Globus pallidus (tissue), 1 donor: ENCODE measurements at regions not wholly inside any gene's neighbourhood (a gene's known extent, or its start where the extent isn't known, plus 50 kb on each side); places are given as distances from the start of the nearest gene placed in this dataset.
A peak's percentile ranks its signal among the peaks of the same experiment; 100 is the strongest.

Experiments used
- DNase-seq: peaks from one replicate; pipeline ENCODE4 v3.0.0-alpha.2; 2015; ENCODE audit warnings: low spot score

DNA sequence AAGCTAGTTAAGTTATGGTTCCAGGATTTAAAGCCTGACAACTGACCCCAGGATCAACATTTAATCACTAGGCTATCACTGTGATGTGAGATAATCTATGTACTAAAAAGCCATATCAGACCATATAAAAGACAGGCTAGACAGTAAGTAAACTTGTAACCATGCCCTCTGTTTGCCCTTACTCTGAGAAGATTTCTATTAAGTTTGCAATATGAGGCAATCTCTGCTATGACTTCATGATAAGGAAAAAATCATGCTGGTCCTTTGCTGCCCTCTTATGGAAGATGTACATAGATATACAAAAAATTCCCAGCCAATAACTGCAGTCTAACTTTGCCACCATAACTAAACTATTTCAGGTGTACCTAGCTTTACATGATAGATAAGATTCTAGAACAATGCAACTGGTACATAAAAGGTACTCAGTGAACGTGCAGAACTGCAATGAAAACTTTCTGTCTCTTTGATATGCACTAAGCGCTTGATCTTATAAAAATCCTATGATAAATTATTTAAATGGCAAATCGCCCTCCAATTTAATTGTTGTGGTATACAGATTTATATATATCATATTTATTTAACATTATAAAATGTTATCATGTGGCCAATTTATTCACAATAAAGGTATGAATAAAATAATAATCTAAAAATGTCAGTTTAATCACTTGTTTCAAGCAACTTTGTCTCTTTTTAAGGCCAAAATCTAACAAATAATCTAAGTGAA is 70.5 kb downstream of the FAM217A start:
- no peak for DNase-seq

DNA sequence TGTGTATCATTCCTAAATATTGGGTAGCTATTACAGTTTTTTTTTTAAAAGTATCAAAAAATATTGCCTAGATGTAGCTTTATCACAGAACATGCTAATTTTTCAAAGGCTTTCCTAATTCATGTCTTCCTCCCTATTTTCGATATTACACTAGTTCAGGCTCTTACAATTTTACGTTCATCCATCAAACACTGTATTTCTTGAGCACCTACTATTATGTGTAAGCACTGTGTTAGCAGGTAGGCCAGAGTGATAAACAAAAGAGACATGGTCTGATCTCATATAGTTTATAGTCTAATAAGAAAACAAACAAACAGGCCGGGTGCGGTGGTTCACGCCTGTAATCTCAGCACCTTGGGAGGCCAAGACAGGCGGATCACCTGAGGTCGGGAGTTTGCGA is 69.5 kb downstream of the FAM217A start:
- no peak for DNase-seq

DNA sequence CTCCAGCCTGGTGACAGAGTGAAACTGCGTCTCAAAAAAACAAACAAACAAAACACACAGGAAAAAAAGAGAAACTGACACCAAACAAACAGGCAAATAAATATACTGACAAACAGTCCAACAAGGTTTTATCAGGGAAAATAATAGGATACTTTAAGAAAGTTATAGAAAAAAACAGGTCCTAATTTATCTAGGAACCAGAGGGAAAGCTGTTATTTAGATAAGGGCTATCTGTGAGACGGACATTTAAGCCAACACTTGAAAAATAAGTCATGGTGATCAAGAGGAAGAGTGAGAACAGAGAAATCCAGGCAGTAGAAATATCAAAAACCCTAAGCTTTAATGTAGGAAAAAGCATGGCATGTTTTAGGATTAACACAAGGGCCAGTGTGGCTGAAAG is 68.9 kb downstream of the FAM217A start:
- no peak for DNase-seq

DNA sequence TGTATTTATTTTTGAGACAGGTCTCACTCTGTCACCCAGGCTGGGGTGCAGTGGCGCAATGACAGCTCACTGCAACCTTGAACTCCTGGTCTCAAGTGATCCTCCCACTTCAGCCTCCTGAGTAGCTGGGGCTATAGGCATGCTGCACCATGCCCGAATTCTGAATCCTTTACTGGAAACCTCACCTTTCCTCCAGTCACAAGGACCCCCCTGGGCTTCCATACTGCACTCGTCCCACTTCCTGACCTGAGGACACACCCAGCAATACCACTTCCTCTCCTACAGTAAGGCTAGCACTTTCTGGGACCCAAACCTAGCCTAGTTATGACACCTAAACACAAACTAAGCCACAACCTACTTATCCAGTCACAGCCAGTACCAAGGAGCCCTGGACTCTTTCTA is 68.2 kb downstream of the FAM217A start:
- no peak for DNase-seq

DNA sequence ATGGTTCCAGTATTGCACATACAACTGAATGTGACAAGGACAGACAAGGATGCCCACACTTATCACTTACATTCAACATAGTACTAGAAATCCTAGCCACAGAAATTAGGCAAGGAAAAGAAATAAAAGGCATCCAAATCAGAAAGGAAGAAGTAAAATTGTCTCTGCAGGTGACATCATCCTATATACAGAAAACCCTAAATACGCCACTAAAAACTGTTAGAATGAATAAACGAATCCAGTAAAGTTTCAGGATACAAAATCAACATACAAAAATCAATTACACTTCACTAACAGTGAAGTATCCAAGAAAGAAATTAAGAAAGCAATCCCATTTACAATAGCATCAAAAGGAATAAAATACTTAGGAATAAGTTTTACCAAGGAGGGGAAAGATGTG is 66.1 kb downstream of the FAM217A start:
- DNase-seq = no peak

DNA sequence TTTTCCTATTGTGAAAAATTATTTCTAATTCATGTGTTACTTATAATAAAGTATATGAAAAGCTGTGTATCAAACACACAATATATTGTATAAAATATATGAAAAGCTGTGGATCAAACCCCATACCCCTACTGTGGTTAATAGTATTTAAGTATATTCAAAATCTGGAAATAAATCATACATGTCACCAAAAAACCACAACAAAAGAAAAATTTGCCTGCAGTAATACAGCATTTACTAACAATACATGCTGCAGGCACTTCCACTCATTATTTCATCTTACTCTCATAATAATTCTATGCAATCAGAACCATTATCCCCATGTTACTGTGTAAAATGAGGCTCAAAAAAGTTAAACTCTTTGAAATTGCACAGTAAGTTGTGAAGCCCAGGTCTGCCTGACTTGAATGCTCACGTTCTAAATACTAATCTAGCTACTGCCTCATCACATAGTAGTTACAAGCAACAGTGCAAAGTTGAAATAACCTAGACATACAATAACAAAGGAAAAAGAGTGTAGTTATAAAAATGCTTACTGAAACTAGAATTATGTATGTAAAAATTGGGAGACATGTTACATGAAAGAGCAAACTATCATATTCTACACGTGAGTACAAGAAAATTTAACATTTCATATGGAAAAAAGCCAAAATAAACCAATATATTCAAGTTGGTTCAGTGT is 61.7 kb downstream of the FAM217A start:
- DNase-seq = no peak

DNA sequence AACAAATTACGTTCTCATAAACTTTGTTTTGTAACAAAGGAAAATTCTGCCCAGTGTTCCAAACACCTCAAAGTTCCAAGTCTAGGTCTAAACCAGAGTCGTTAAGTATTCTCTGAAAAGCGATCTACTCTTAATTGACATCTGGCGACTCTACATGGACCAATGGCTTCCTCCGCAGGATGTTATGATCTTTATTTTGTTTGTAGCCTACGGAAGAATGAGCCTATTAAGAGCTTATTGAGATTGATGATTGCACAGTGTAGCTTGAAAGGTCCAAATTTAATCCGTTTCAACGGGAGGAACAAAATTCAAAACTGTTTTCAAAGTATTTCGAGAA is 61.1 kb downstream of the FAM217A start:
- no peak for DNase-seq

DNA sequence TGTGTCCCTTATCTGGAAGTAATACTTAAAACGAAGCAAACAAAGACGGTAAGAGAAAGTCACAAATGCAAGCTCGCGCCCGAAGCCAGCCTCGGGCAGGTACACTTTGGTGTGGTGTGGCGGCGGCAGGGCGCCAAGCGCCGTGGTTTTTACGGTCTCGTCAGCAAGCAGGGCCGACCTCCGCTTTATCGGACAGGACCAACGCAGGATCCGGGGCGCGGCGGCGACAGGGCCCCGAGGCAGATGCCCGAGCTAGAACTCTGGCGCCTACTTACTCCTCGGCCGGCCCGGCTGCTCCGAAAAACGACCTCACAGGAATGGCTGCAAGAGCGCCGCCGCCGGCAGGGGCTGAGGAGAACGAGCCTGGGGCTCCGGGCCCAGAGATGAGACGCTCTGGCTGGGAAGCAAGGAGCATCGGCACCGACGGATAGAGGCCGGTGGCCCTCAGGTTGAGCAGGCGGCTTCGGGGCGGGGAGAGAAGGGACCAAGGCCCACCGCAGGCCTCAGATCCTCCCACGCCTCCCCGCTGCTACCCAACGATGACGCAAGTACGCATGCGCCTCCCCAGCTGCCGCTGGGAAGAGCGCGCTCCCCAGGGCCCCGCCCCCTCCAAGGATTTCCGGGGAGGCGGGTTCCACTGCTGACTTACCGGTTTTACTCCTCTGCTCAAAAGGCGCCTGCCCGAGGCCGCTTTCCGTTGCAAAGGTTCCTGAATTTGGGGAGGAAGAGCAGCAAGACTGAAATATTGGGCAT is 60.6 kb downstream of the FAM217A start:
- peak; percentile 95 for DNase-seq
